Muscle of back (tissue), 3 donors: ENCODE measurements at regions not wholly inside any gene's neighbourhood (a gene's known extent, or its start where the extent isn't known, plus 50 kb on each side); places are given as distances from the start of the nearest gene placed in this dataset.

Experiments used
- DNase-seq, 3 donors: peaks; one replicate each; pipeline versions ENCODE4 v3.0.0 to v3.0.0-alpha.2; 2013

- no peak for DNase-seq
Measured at GRCh38 chr13:22226086-22226485, 555.2 kb downstream of the FGF9 start.

GRCh38 chr13:22227895-22228294 lies 557.0 kb downstream of the FGF9 start:
- DNase-seq, result no peak

- DNase-seq, result no peak
Measured at GRCh38 chr13:22229916-22230315, 559.0 kb downstream of the FGF9 start.

- DNase-seq, result no peak
Measured at GRCh38 chr13:22232186-22232585, 561.3 kb downstream of the FGF9 start.

GRCh38 chr13:22235285-22235949 lies 564.5 kb downstream of the FGF9 start:
- no peak for DNase-seq

GRCh38 chr13:22235950-22236290 lies 565.0 kb downstream of the FGF9 start:
- no peak for DNase-seq

- DNase-seq, result no peak
Measured at GRCh38 chr13:22238269-22238668, 567.4 kb downstream of the FGF9 start.

- DNase-seq, result no peak
Measured at GRCh38 chr13:22240716-22241115, 569.8 kb downstream of the FGF9 start.

GRCh38 chr13:22243469-22244163 lies 572.7 kb downstream of the FGF9 start:
- DNase-seq, result no peak

- no peak for DNase-seq
Measured at GRCh38 chr13:22252281-22252830, 581.5 kb downstream of the FGF9 start.

- no peak for DNase-seq
Measured at GRCh38 chr13:22253107-22253506, 582.2 kb downstream of the FGF9 start.

- no peak for DNase-seq
Measured at GRCh38 chr13:22256111-22256639, 585.3 kb downstream of the FGF9 start.

- no peak for DNase-seq
Measured at GRCh38 chr13:22262001-22262885, 591.4 kb downstream of the FGF9 start.

GRCh38 chr13:22263185-22263584 lies 592.3 kb downstream of the FGF9 start:
- no peak for DNase-seq

- DNase-seq, result no peak
Measured at GRCh38 chr13:22265563-22265962, 594.7 kb downstream of the FGF9 start.

- DNase-seq, result no peak
Measured at GRCh38 chr13:22270881-22271280, 600.0 kb downstream of the FGF9 start.

GRCh38 chr13:22271903-22272302 lies 601.0 kb downstream of the FGF9 start:
- DNase-seq, result no peak

- DNase-seq, result no peak
Measured at GRCh38 chr13:22275393-22275792, 604.5 kb downstream of the FGF9 start.

- no peak for DNase-seq
Measured at GRCh38 chr13:22276616-22277015, 605.7 kb downstream of the FGF9 start.

- DNase-seq, result peak in 1 of 3 donors; percentile 38
Measured at GRCh38 chr13:22278336-22278929, 607.6 kb downstream of the FGF9 start.

- DNase-seq, result no peak
Measured at GRCh38 chr13:22285867-22286266, 615.0 kb downstream of the FGF9 start.

GRCh38 chr13:22286338-22286737 lies 615.5 kb downstream of the FGF9 start:
- DNase-seq, result peak in 2 of 3 donors; percentile 52 to 62
